Effector CD4-positive, alpha-beta T cell (primary cell): ENCODE measurements at regions not wholly inside any gene's neighbourhood (a gene's known extent, or its start where the extent isn't known, plus 50 kb on each side); places are given as distances from the start of the nearest gene placed in this dataset.
"Not testable (repeated sequence)": the region's sequence is repeated elsewhere in the genome, so short reads cannot be mapped to it uniquely, and the experiment has no call there.

Source experiments
- DNase-seq: peaks from one replicate; pipeline ENCODE4 v3.0.0-alpha.2; 2020

DNA sequence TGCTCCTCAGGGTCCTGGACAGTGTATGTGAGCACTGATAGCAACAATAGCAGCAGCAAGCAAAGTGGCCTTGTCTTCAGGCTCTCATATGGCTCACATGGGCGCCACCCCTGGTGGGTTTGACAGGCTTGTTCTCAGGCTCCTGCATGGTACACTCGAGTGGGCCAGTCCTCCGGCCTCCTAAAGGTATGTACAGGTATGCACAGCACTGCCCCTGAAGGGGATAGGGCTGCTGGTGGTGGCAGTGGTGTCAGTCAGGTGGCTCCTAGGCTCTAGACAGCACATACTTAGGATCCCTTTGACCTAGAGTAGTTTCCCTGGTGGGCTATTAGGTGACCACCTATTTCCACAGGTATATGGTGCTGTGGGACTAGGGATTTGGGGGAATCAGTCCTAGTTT lies 79.8 kb downstream of the LGALS9B start:
- DNase-seq, result not testable (repeated sequence)

DNA sequence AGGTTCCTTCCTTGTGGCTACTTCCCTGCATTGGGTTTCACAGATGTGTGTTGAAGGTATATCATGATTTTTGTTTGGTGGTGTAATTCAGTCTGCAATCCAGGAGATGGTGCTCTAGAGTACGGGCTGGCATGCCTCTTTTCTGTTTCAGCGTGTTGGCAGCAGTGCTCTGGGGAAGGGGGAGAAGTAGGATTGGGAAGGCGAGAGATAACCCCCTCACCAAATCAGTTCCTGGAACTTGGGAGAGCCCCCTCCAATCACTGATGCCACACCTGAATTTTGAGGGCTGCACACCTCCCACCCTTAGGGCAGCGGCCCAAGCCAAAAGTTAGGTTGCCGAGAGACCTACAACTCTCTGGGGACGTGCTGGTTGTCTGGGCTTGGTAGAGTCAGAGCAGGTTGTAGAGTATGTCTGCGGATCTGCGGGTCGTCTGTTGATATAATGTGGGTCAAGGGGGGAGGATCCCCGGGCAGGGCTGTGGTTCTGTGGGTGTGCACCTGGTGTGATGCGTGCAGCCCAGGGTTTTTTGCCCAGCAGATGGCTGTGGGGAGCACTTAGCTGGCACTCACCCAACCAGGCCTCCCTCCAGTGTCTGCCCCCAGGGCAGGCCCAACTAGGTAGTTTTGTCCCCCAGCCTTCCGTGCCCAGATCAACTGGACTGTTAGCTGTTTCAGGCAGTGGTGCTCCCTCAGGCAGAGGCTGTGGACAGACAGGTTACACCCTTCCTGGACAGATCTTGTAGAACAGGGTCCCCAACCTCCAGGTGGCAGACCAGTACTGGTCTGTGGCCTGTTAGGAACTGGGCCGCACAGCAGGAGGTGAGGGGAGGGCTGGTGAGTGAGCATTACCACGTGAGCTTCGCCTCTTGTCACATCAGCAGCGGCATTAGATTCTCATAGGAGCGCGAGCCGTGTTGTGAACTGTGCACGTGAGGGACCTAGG lies 85.7 kb downstream of the LGALS9B start:
- DNase-seq, result peak; percentile 2

- not testable (repeated sequence) for DNase-seq
Observed at GRCh38 chr17:20380625-20381024, 86.7 kb downstream of the LGALS9B start.

GRCh38 chr17:20379251-20379650 lies 88.1 kb downstream of the LGALS9B start:
- DNase-seq, result not testable (repeated sequence)

DNA sequence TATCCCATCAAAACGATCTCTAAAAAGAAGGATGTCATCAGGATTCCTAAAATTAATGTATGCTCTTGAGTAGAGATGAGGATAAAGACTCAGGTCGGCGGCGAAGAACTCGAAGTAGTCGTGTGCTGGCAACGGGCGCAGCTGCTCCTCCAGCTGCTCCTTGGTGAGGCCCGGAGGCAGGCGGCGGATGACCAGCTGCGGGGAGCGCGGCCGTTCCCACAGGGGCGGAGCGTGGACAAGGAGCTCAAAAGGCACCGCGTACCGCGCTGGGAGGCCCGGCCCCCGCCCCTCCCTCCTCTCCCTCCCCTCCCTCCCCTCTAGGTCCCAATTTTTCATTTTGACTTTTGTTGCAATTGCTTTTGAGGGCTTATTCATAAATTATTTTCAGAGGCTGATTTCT lies 90.7 kb downstream of the LGALS9B start:
- not testable (repeated sequence) for DNase-seq

- DNase-seq, result not testable (repeated sequence)
Observed at GRCh38 chr17:20375745-20376144, 91.6 kb downstream of the LGALS9B start.
